ENCODE measurements at regions not wholly inside any gene's neighbourhood (a gene's known extent, or its start where the extent isn't known, plus 50 kb on each side); places are given as distances from the start of the nearest gene placed in this dataset.

GRCh38 chr3:188021041-188021440, 132.9 kb upstream of the LPP start:
- RAD21 ChIA-PET (ENCODE audit: unreplicated experiment): no interaction called here
- peaks cover 0 to 2% of the 10 kb centered on the region in 2 experiments; a peak in 2 of 4 replicates for H3K27me3 ChIP-seq (replicated peaks in 1 of 2; ENCODE audit: control insufficient read depth in 2 of 2, insufficient read depth in 2 of 2, low read length in 1 of 2)
- CTCF ChIA-PET: interaction anchor here (0.7 kb wide), 1 partner anchor 182 kb away, joined by 3 read pairs; no protein-coding TSS in a partner anchor
- no peak overlapping the region for H3K27ac ChIP-seq (ENCODE audit: control insufficient read depth, insufficient read depth)
- no peaks in the 10 kb centered on the region for H3K4me1 ChIP-seq (ENCODE audit: control insufficient read depth, insufficient read depth, low read length)
- no peak for FAIRE-seq
- H3K4me2 ChIP-seq (ENCODE audit: control insufficient read depth, insufficient read depth): no peak overlapping the region
- BruUV-seq (replicated peaks): no TSS peak
- in situ Hi-C loops (cut with MboI): no loop called here
- WGBS (ENCODE audit: insufficient coverage, insufficient replicate concordance, low lambda C conversion rate, missing lambda C conversion rate): 38% methylated on average over 3 of the region's 3 CpGs
- SMC1A ChIA-PET (ENCODE audit: uncharacterized antibody, unreplicated experiment): no interaction called here
- no peak for ATAC-seq
- H3K36me3 ChIP-seq (ENCODE audit: control insufficient read depth in 2 of 2, insufficient read depth in 2 of 2, low read length in 1 of 2): no peaks in the 10 kb centered on the region
- intact Hi-C loops (cut with micrococcal nuclease; ENCODE audit: unreplicated experiment): no loop called here
- POLR2A ChIA-PET: no interaction called here
- H3K4me3 ChIP-seq: no peak overlapping the region
- no peak overlapping the region for H3K9ac ChIP-seq (ENCODE audit: control insufficient read depth, insufficient read depth, low read length)
- no peak for DNase-seq (ENCODE audit: low read depth, low spot score)
- TF ChIP-seq EZH2 (IDR thresholded peaks at IDR 0.05; ENCODE audit: borderline replicate concordance, control insufficient read depth, low read depth, low read length) (no peak), TAF1 (IDR thresholded peaks at IDR 0.05; ENCODE audit: borderline replicate concordance, low read depth, low read length) (no peak), ZNF24 (IDR thresholded peaks at IDR 0.05) (no peak), ETV6 (conservative IDR thresholded peaks at IDR 0.05 in 1 of 2, IDR thresholded peaks at IDR 0.05 in 1 of 2; ENCODE audit: borderline replicate concordance in 1 of 2, low read depth in 1 of 2) (no peak), POU2F2 (IDR thresholded peaks at IDR 0.05; ENCODE audit: borderline replicate concordance, low read depth, low read length) (no peak), ZZZ3 (IDR thresholded peaks at IDR 0.05; ENCODE audit: control insufficient read depth, insufficient read length, low read depth) (no peak), PKNOX1 (IDR thresholded peaks at IDR 0.05) (no peak), NRF1 (conservative IDR thresholded peaks at IDR 0.05; ENCODE audit: low read depth, low read length) (no peak), TBL1XR1 (IDR thresholded peaks at IDR 0.05; ENCODE audit: low read depth, low read length) (no peak)
- no peak overlapping the region for H2AFZ ChIP-seq (ENCODE audit: control insufficient read depth, low read depth, low read length)
- no peaks in the 10 kb centered on the region for H4K20me1 ChIP-seq (ENCODE audit: control insufficient read depth, insufficient read depth)
- H3K79me2 ChIP-seq (ENCODE audit: control insufficient read depth, insufficient read depth, low read length): no peaks in the 10 kb centered on the region
- H3K9me3 ChIP-seq (replicated peaks; ENCODE audit: control insufficient read depth, insufficient read depth, low read length): no peaks in the 10 kb centered on the region
